ENCODE measurements at regions not wholly inside any gene's neighbourhood (a gene's known extent, or its start where the extent isn't known, plus 50 kb on each side); places are given as distances from the start of the nearest gene placed in this dataset.

GRCh38 chr9:116073826-116074225 is 79.8 kb upstream of the PAPPA start:
- H3K36me3 ChIP-seq (ENCODE audit: control insufficient read depth, insufficient read depth, low read length) = no peaks in the 10 kb centered on the region
- no peaks in the 10 kb centered on the region for H3K9me3 ChIP-seq (ENCODE audit: control insufficient read depth, low read length)
- H3K27ac Mint-ChIP-seq = no peak overlapping the region
- H3K36me3 Mint-ChIP-seq (ENCODE audit: low read depth) = no peaks in the 10 kb centered on the region
- H3K9ac ChIP-seq (ENCODE audit: extremely low read depth, low read length, poor library complexity, severe bottlenecking) = no peak overlapping the region
- H3K27me3 Mint-ChIP-seq (ENCODE audit: insufficient read depth) = peaks cover 8% of the 10 kb centered on the region
- TF ChIP-seq CTCF (conservative IDR thresholded peaks at IDR 0.05) = no peak
- H3K27ac ChIP-seq (ENCODE audit: low read depth, low read length) = no peak overlapping the region
- no peak overlapping the region for H3K4me3 Mint-ChIP-seq
- no peaks in the 10 kb centered on the region for H3K27me3 ChIP-seq (ENCODE audit: control insufficient read depth, insufficient read depth, low read length, poor library complexity, severe bottlenecking)
- WGBS, 2 experiments (ENCODE audit: insufficient coverage in 1 of 2, insufficient read length in 1 of 2) = 96% methylated on average over 2 of the region's 2 CpGs; no CpG with 5 or more reads in 1 of the 2 experiments
- H3K4me3 ChIP-seq (ENCODE audit: low read length) = no peak overlapping the region
- H3K9me3 Mint-ChIP-seq = no peaks in the 10 kb centered on the region
- DNase-seq = no peak
- no peaks in the 10 kb centered on the region for H3K4me1 ChIP-seq (ENCODE audit: control insufficient read depth, insufficient read depth, low read length)
- H3K4me1 Mint-ChIP-seq = no peaks in the 10 kb centered on the region

GRCh38 chr9:116074658-116075057 is 78.9 kb upstream of the PAPPA start:
- H3K4me1 ChIP-seq (ENCODE audit: control insufficient read depth, insufficient read depth, low read length) = no peaks in the 10 kb centered on the region
- Mint-ChIP-seq H3K27ac (no peak overlapping the region), H3K36me3 (ENCODE audit: low read depth) (no peaks in the 10 kb centered on the region), H3K4me3 (no peak overlapping the region), H3K27me3 (ENCODE audit: insufficient read depth) (peaks cover 10% of the 10 kb centered on the region), H3K4me1 (no peaks in the 10 kb centered on the region), H3K9me3 (no peaks in the 10 kb centered on the region)
- no peak for TF ChIP-seq CTCF (conservative IDR thresholded peaks at IDR 0.05)
- no peak overlapping the region for H3K9ac ChIP-seq (ENCODE audit: extremely low read depth, low read length, poor library complexity, severe bottlenecking)
- no peaks in the 10 kb centered on the region for H3K9me3 ChIP-seq (ENCODE audit: control insufficient read depth, low read length)
- no peak overlapping the region for H3K27ac ChIP-seq (ENCODE audit: low read depth, low read length)
- no peak for DNase-seq
- no peaks in the 10 kb centered on the region for H3K27me3 ChIP-seq (ENCODE audit: control insufficient read depth, insufficient read depth, low read length, poor library complexity, severe bottlenecking)
- H3K4me3 ChIP-seq (ENCODE audit: low read length) = no peak overlapping the region
- no peaks in the 10 kb centered on the region for H3K36me3 ChIP-seq (ENCODE audit: control insufficient read depth, insufficient read depth, low read length)

- Histone ChIP-seq H3K27me3 (ENCODE audit: control insufficient read depth, insufficient read depth, low read length, poor library complexity, severe bottlenecking) (no peaks in the 10 kb centered on the region), H3K27ac (ENCODE audit: low read depth, low read length) (no peak overlapping the region), H3K36me3 (ENCODE audit: control insufficient read depth, insufficient read depth, low read length) (no peaks in the 10 kb centered on the region), H3K4me3 (ENCODE audit: low read length) (no peak overlapping the region), H3K4me1 (ENCODE audit: control insufficient read depth, insufficient read depth, low read length) (no peaks in the 10 kb centered on the region), H3K9me3 (ENCODE audit: control insufficient read depth, low read length) (no peaks in the 10 kb centered on the region), H3K9ac (ENCODE audit: extremely low read depth, low read length, poor library complexity, severe bottlenecking) (no peak overlapping the region)
- H3K27ac Mint-ChIP-seq = no peak overlapping the region
- H3K9me3 Mint-ChIP-seq = no peaks in the 10 kb centered on the region
- H3K36me3 Mint-ChIP-seq (ENCODE audit: low read depth) = no peaks in the 10 kb centered on the region
- DNase-seq = no peak
- no peak overlapping the region for H3K4me3 Mint-ChIP-seq
- no peak for TF ChIP-seq CTCF (conservative IDR thresholded peaks at IDR 0.05)
- H3K4me1 Mint-ChIP-seq = no peaks in the 10 kb centered on the region
- 94 to 96% methylated on average over 5 of the region's 5 CpGs for WGBS, 2 experiments (ENCODE audit: insufficient coverage in 1 of 2, insufficient read length in 1 of 2)
- H3K27me3 Mint-ChIP-seq (ENCODE audit: insufficient read depth) = peaks cover 10% of the 10 kb centered on the region
These were observed 78.4 kb upstream of the PAPPA start for GRCh38 chr9:116075191-116075590.

Data from endodermal cell (in vitro differentiated cells).